Activated CD8-positive, alpha-beta T cell treated with anti-CD3 and anti-CD28 coated beads, Interleukin-2, amount 10 ng/mL, durations not matched to agents 7 days and 5 days (primary cell): ENCODE measurements at regions not wholly inside any gene's neighbourhood (a gene's known extent, or its start where the extent isn't known, plus 50 kb on each side); places are given as distances from the start of the nearest gene placed in this dataset.

ENCODE experiments used
- ATAC-seq: fragments of 150-1000 bp; cut with Tn5 transposase; one replicate; pipeline ENCODE4 v1.10.0; 2021; ENCODE audit warnings: moderate library complexity
- CTCF ChIA-PET: fragments of 350-600 bp; sonication (Branson Sonifier 250); formaldehyde crosslinking; loops from one replicate; lab custom pipeline; 2021; ENCODE audit warnings: antibody characterized with exemption; lab: Charles Lee
- POLR2A ChIA-PET: fragments of 350-600 bp; sonication (Branson Sonifier 250); formaldehyde crosslinking; loops from one replicate; lab custom pipeline; 2021; ENCODE audit warnings: antibody characterized with exemption; lab: Charles Lee
- DNase-seq: peaks from one replicate; pipeline ENCODE4 v3.0.0-alpha.2; 2020
- H3K27ac Mint-ChIP-seq: one replicate; pipeline ENCODE4 v1.8.0; 2021; ENCODE audit warnings: mild to moderate bottlenecking, mixed read lengths
- H3K27me3 Mint-ChIP-seq: one replicate; pipeline ENCODE4 v1.8.0; 2021; ENCODE audit warnings: low read depth, mixed read lengths
- H3K36me3 Mint-ChIP-seq: one replicate; pipeline ENCODE4 v1.8.0; 2021; ENCODE audit warnings: low read depth, mixed read lengths
- H3K4me1 Mint-ChIP-seq: one replicate; pipeline ENCODE4 v1.8.0; 2021; ENCODE audit warnings: low read depth, mixed read lengths
- H3K4me3 Mint-ChIP-seq: one replicate; pipeline ENCODE4 v1.8.0; 2021; ENCODE audit warnings: mild to moderate bottlenecking, mixed read lengths
- H3K9me3 Mint-ChIP-seq: one replicate; pipeline ENCODE4 v1.8.0; 2022; ENCODE audit warnings: mixed read lengths; ENCODE audit not compliant: insufficient read depth

DNA sequence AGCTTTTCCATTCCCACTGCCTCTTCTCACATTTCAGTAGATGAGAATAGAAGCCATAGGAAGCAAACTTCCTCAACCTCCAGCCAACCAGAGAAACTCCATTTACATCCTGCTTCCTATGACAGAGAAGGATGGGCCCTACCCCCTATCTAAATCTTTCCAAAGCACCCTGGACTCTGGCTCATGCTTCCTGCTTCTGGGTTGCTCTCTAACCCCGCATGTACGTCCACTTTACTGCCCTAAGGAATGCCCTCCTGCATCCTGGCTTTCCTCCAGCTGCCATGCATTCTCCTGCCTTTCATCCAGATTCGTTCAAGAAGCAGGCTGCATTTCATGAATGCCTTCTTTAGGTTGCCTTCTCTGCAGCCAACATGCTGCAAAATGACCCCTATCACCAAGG is 91.9 kb downstream of the FAM217A start:
- ChIA-PET POLR2A (interaction anchor here (1.4 kb wide), 1 partner anchor 12 kb away, joined by 3 read pairs; no protein-coding TSS in a partner anchor), CTCF (interaction anchor here (1.0 to 5.7 kb wide), 3 partner anchors 9 to 244 kb away, joined by 3 to 55 read pairs (median 8); no protein-coding TSS in a partner anchor)
- H3K4me1 Mint-ChIP-seq, result peaks cover 12% of the 10 kb centered on the region
- peaks cover under 1% of the 10 kb centered on the region for H3K36me3 Mint-ChIP-seq
- ATAC-seq (no peak), DNase-seq (no peak)
- no peaks in the 10 kb centered on the region for H3K27me3 Mint-ChIP-seq
- H3K27ac Mint-ChIP-seq, result no peak overlapping the region
- no peak overlapping the region for H3K4me3 Mint-ChIP-seq
- no peaks in the 10 kb centered on the region for H3K9me3 Mint-ChIP-seq

GRCh38 chr6:3987576-3987975 is 91.4 kb downstream of the FAM217A start:
- no peak for DNase-seq
- Mint-ChIP-seq H3K36me3 (no peaks in the 10 kb centered on the region), H3K4me1 (peaks cover 12% of the 10 kb centered on the region), H3K4me3 (no peak overlapping the region), H3K9me3 (no peaks in the 10 kb centered on the region), H3K27ac (no peak overlapping the region), H3K27me3 (no peaks in the 10 kb centered on the region)
- no peak for ATAC-seq
- ChIA-PET CTCF (interaction anchor here (2.3 to 5.7 kb wide), 2 partner anchors 9 to 245 kb away, joined by 8 to 55 read pairs; no protein-coding TSS in a partner anchor), POLR2A (no interaction called here)

- Mint-ChIP-seq H3K36me3 (no peaks in the 10 kb centered on the region), H3K4me1 (peaks cover 12% of the 10 kb centered on the region), H3K4me3 (no peak overlapping the region), H3K27me3 (no peaks in the 10 kb centered on the region), H3K27ac (no peak overlapping the region), H3K9me3 (no peaks in the 10 kb centered on the region)
- ChIA-PET POLR2A (interaction anchor here (0.5 kb wide), 1 partner anchor 27 kb away, joined by 3 read pairs; no protein-coding TSS in a partner anchor), CTCF (interaction anchor here (0.6 to 5.7 kb wide), 11 partner anchors 9 to 256 kb away, joined by 3 to 55 read pairs (median 6); a partner anchor contains a TSS)
- DNase-seq (peak; percentile 77), ATAC-seq (peak; percentile 95)
Observed at GRCh38 chr6:3990692-3991491, 88.0 kb downstream of the FAM217A start.

DNA sequence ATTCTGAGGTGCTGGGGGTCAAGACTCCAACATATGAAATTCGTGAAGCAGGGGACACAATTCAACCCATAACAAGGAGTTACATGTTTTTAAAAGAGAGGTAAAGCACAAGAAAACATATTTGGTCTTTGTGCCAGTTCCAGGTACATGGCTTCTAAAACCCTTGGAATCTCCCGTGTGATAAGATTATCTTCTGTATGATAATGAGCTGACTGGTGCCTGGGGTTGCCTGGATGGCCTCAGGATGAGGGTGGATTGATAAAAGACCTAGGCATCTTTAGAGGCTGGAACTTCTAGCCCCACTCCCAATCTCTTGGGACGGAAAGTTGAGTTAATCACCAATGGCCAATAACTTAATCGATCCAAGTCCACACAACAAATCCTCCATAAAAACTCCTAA is 87.0 kb downstream of the FAM217A start:
- no peaks in the 10 kb centered on the region for H3K36me3 Mint-ChIP-seq
- no peak overlapping the region for H3K27ac Mint-ChIP-seq
- CTCF ChIA-PET, result no interaction called here
- H3K4me1 Mint-ChIP-seq, result peaks cover 12% of the 10 kb centered on the region
- POLR2A ChIA-PET, result no interaction called here
- no peaks in the 10 kb centered on the region for H3K27me3 Mint-ChIP-seq
- H3K4me3 Mint-ChIP-seq, result no peak overlapping the region
- no peak for ATAC-seq
- no peaks in the 10 kb centered on the region for H3K9me3 Mint-ChIP-seq
- DNase-seq, result no peak

GRCh38 chr6:3996349-3996748 is 82.6 kb downstream of the FAM217A start:
- ATAC-seq (no peak), DNase-seq (no peak)
- ChIA-PET CTCF (interaction anchor here (1.3 to 5.3 kb wide), 2 partner anchors 18 to 159 kb away, joined by 6 to 30 read pairs; no protein-coding TSS in a partner anchor), POLR2A (no interaction called here)
- H3K4me1 Mint-ChIP-seq, result peaks cover under 1% of the 10 kb centered on the region
- no peak overlapping the region for H3K4me3 Mint-ChIP-seq
- no peaks in the 10 kb centered on the region for H3K9me3 Mint-ChIP-seq
- no peaks in the 10 kb centered on the region for H3K36me3 Mint-ChIP-seq
- H3K27ac Mint-ChIP-seq, result no peak overlapping the region
- no peaks in the 10 kb centered on the region for H3K27me3 Mint-ChIP-seq

- ATAC-seq (no peak), DNase-seq (no peak)
- ChIA-PET POLR2A (interaction anchor here (0.7 kb wide), 1 partner anchor 581 kb away, joined by 4 read pairs; no protein-coding TSS in a partner anchor), CTCF (interaction anchor here (1.0 to 5.3 kb wide), 5 partner anchors 11 to 148 kb away, joined by 3 to 30 read pairs (median 4); partner anchors contain the start of gene FAM50B)
- no peaks in the 10 kb centered on the region for H3K27me3 Mint-ChIP-seq
- H3K9me3 Mint-ChIP-seq, result no peaks in the 10 kb centered on the region
- H3K27ac Mint-ChIP-seq, result no peak overlapping the region
- no peaks in the 10 kb centered on the region for H3K4me1 Mint-ChIP-seq
- H3K36me3 Mint-ChIP-seq, result no peaks in the 10 kb centered on the region
- H3K4me3 Mint-ChIP-seq, result no peak overlapping the region
Observed at GRCh38 chr6:3997177-3997770, 81.7 kb downstream of the FAM217A start.

DNA sequence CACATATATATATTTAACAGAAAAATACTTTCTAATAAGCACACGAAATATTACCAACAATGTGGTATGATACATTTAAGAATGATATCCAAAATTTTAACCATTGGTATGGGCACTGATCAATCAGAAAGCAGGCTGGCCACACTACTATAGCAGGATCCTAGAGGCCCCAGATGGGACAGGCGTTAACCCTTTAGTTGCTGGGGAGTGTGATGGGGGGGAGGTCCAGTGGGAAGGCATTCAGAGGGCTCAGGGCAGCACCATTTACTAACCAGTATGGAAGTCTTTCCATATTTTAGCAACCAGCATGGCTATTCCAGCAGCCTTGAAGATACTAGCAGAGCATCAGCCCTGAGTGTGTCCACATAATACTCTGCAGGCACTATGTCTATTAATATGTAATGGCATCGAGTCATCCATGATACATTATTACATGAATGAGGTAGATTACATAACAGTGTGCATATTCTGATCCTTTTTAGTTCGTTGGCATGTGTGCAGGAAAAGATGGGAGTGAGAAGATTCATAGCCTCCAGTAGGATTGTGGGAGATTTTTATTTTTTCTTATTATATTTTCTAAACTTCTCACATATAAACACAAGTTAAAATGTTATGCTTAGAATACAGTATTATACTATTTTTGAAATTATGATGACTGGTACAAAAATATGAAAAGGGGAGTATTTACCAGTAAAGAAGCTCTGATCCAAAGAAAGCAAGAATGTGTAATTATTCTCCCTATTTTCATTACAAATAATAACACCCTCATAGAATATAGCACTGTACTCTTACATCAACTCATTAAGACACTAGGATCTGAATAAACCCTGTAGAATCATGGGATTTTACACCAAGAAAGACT is 78.9 kb downstream of the FAM217A start:
- no peak overlapping the region for H3K27ac Mint-ChIP-seq
- DNase-seq (no peak), ATAC-seq (no peak)
- H3K36me3 Mint-ChIP-seq, result no peaks in the 10 kb centered on the region
- no peak overlapping the region for H3K4me3 Mint-ChIP-seq
- no peaks in the 10 kb centered on the region for H3K4me1 Mint-ChIP-seq
- no peaks in the 10 kb centered on the region for H3K27me3 Mint-ChIP-seq
- H3K9me3 Mint-ChIP-seq, result no peaks in the 10 kb centered on the region
- ChIA-PET POLR2A (no interaction called here), CTCF (interaction anchor here (1.0 to 5.3 kb wide), 2 partner anchors 11 to 22 kb away, joined by 4 to 30 read pairs; no protein-coding TSS in a partner anchor)

- ATAC-seq, result no peak
- Mint-ChIP-seq H3K36me3 (no peaks in the 10 kb centered on the region), H3K27ac (no peak overlapping the region), H3K27me3 (no peaks in the 10 kb centered on the region), H3K4me3 (no peak overlapping the region), H3K9me3 (no peaks in the 10 kb centered on the region), H3K4me1 (peaks cover 11% of the 10 kb centered on the region)
- ChIA-PET POLR2A (no interaction called here), CTCF (interaction anchor here (1.0 to 3.3 kb wide), 2 partner anchors 17 to 26 kb away, joined by 3 to 15 read pairs; a partner anchor contains a TSS)
- no peak for DNase-seq
Observed at GRCh38 chr6:4004249-4004648, 74.7 kb downstream of the FAM217A start.

- peaks cover 5% of the 10 kb centered on the region for H3K9me3 Mint-ChIP-seq
- CTCF ChIA-PET, result interaction anchor here (0.7 to 4.5 kb wide), 15 partner anchors 10 to 265 kb away, joined by 3 to 21 read pairs (median 5); partner anchors contain the start of gene FAM50B
- ATAC-seq (peak; percentile 63), DNase-seq (no peak)
- H3K36me3 Mint-ChIP-seq, result peaks cover 20% of the 10 kb centered on the region
- no peak overlapping the region for H3K4me3 Mint-ChIP-seq
- peak overlapping the region; percentile 25 for H3K27ac Mint-ChIP-seq
- peaks cover 46% of the 10 kb centered on the region for H3K4me1 Mint-ChIP-seq
- POLR2A ChIA-PET, result interaction anchor here (1.6 kb wide), 1 partner anchor 13 kb away, joined by 4 read pairs; a partner anchor contains a TSS
- H3K27me3 Mint-ChIP-seq, result no peaks in the 10 kb centered on the region
Observed at GRCh38 chr6:4008324-4009047, 70.5 kb downstream of the FAM217A start.

DNA sequence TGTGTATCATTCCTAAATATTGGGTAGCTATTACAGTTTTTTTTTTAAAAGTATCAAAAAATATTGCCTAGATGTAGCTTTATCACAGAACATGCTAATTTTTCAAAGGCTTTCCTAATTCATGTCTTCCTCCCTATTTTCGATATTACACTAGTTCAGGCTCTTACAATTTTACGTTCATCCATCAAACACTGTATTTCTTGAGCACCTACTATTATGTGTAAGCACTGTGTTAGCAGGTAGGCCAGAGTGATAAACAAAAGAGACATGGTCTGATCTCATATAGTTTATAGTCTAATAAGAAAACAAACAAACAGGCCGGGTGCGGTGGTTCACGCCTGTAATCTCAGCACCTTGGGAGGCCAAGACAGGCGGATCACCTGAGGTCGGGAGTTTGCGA is 69.5 kb downstream of the FAM217A start:
- ChIA-PET CTCF (interaction anchor here (1.1 to 4.5 kb wide), 8 partner anchors 9 to 277 kb away, joined by 3 to 21 read pairs (median 8); partner anchors contain the start of gene FAM50B), POLR2A (interaction anchor here (0.7 kb wide), 1 partner anchor 899 kb away, joined by 3 read pairs; no protein-coding TSS in a partner anchor)
- no peak overlapping the region for H3K27ac Mint-ChIP-seq
- DNase-seq, result no peak
- ATAC-seq, result no peak
- peaks cover 5% of the 10 kb centered on the region for H3K9me3 Mint-ChIP-seq
- no peaks in the 10 kb centered on the region for H3K27me3 Mint-ChIP-seq
- H3K4me3 Mint-ChIP-seq, result no peak overlapping the region
- peaks cover 51% of the 10 kb centered on the region for H3K4me1 Mint-ChIP-seq
- peaks cover 28% of the 10 kb centered on the region for H3K36me3 Mint-ChIP-seq
